Glomerular visceral epithelial cell (primary cell): ENCODE measurements at regions not wholly inside any gene's neighbourhood (a gene's known extent, or its start where the extent isn't known, plus 50 kb on each side); places are given as distances from the start of the nearest gene placed in this dataset.

ENCODE experiments used
- DNase-seq: peaks from one replicate; pipeline ENCODE4 v3.0.0-alpha.2; 2016; ENCODE audit errors: extremely low spot score

DNA sequence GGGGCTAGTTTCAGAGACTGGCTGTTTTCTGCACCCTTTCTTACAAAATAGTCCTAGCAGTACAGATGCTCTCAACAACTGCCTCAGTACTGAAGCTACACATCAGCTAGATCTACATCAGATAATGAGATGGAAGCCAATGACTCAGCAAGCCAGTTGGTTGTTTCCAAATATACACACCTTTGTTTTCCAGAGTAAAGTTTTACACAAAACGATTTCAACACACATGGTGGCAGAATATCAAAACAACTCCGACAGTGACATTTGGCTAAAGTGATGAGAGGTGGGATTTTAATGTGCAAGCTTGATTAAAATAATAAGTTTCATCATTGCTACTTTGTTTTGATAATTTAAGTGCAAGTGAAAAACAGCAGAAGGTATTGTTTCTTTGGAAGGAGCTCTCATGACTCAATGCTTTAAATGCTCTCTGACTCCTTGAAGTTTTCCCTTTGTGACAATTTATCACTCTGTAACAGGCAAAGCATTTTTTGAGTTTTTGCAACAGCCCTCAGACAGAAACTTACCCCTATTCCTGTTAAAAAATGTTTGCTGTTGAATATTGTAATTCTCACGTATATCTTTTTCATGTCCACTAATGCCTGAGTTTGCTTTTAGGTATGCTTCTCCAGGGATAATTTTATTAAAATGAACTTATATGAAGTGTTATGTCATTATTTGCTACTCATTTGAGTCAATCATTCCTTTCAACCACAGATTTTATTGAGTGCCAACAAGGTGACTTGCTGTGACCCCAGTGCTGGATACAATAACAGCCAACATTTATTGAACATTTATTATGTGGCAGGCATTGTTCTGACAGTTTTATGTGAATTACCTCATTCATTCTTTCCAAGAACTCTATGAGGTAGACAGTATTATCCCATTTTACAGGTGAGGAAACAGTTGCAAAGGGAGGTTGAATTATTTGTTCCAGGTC, 882.0 kb downstream of the TFAP2A start:
- DNase-seq: no peak

GRCh38 chr6:9527679-9528286, 887.1 kb downstream of the TFAP2A start:
- DNase-seq: no peak

DNA sequence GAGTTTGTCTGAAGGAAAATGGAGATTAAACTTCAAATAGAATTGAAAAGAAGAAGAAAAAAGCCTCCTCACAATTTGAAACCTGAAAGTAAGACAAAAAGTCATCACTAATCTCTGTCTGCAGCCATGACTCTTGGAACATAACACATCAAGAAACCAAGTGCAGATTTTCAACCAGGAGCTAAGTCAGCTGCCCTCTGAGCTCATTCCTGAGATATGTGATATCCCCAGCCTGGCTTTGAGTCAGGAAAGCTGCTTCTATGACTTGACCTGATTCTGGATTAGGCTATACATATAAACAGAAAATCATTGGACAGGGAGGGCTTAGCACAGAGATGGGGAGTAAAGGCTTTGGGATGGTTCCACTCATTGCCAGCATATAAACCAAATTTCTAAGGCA, 891.4 kb downstream of the TFAP2A start:
- DNase-seq: peak; percentile 78

GRCh38 chr6:9522101-9522500, 892.8 kb downstream of the TFAP2A start:
- no peak for DNase-seq

GRCh38 chr6:9521152-9521530, 893.7 kb downstream of the TFAP2A start:
- DNase-seq: no peak

- peak; percentile 77 for DNase-seq
Measured at GRCh38 chr6:9520417-9521151, 894.3 kb downstream of the TFAP2A start.

DNA sequence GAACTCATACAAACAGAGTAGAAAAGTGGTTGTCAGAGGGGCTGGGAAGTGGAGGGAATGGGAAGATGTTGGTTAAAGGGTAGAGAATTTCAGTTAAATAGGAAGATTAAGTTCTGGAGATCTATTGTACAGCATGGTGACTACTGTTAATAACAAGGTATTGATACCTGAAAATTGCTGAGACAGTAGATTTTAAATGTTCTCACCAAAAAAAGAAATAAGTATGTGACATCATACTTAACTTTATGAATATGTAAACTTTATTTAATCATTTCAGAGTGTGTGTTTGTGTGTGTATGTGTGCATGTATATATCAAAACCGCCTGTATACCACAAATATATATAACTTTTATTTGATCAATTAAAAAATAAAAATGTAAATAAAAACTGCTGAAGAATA, 896.4 kb downstream of the TFAP2A start:
- no peak for DNase-seq

GRCh38 chr6:9517806-9518205, 897.1 kb downstream of the TFAP2A start:
- DNase-seq: no peak

- DNase-seq: peak; percentile 87
Measured at GRCh38 chr6:9515633-9516606, 899.0 kb downstream of the TFAP2A start.

GRCh38 chr6:9514146-9514545, 900.7 kb downstream of the TFAP2A start:
- DNase-seq: no peak

DNA sequence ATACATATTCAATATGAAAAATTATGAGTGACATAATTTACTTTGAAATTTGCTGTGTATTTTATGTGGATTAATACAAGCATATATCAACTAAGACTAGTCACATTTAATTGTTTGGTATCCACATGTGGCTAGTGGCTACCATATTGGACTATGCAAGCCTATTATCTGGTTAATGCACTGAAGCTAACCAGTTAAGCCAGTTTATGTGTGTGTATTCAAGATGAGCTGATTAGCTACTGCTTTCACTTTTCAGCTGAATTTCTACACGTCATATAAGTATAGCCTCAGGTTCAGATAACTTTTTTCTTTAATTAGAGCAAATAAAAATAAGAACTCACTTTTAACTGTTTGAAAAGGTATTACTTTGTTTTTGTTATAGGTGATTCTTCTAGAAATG, 903.7 kb downstream of the TFAP2A start:
- DNase-seq: no peak

GRCh38 chr6:9507136-9507895, 907.6 kb downstream of the TFAP2A start:
- no peak for DNase-seq

DNA sequence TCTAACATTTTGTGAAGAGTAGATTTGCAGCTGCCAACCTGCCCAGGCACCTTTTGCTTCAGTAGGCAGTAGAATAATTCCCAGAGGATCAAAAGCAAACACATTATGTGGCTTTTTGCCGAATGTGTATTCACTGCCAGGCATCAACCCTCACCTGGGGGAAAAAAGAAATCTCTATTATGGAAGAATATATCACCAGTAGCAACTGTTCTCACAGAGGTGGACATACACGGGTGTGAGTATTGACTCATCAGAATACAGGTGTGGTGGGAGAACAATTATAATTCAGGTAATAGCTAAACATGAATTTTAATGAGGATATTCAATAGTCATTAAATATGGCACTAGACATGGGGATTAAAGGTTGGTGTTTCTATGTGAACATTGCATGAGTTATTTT, 910.7 kb downstream of the TFAP2A start:
- no peak for DNase-seq

- peak; percentile 73 for DNase-seq
Measured at GRCh38 chr6:9503111-9503761, 911.6 kb downstream of the TFAP2A start.

DNA sequence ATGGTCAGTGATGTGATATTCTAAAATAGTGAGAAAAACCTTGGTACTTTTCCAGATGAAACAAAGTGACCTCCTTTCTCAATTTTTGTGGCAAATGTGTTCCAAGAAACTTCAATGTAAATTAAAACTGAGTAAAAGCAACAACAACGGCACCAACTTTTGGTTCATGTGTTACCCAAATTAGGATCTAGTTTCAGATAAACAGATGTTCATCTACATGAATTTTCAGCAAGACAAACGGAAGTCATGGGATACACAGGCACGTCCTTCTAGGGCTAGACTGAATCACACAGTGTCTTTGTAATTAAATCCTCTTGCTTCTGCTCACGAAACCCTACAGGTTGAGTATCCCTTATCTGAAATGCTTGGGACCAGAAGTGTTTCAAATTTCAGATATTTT, 915.2 kb downstream of the TFAP2A start:
- DNase-seq: no peak

DNA sequence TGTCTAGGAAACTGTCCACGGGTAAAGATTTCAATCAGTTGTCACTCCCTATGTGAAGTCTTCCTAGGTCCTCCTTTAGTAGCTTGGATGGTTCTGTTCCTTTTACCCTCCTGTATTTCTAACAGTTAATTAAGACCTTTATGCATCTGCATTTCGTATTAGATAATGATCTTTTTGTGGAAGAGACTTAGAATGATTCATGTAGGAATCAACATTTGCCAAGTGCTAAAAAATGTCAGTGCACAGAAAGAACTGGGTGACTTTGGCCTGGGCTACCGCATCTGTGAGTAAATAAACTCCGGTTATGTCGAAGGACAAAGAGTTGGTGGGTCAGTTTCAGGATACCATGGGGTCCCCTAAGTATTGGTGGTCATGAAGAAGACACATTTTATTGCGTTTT, 918.0 kb downstream of the TFAP2A start:
- no peak for DNase-seq

GRCh38 chr6:9494864-9495263, 920.0 kb downstream of the TFAP2A start:
- DNase-seq: no peak

GRCh38 chr6:9492790-9493189, 922.1 kb downstream of the TFAP2A start:
- no peak for DNase-seq

- no peak for DNase-seq
Measured at GRCh38 chr6:9487128-9487527, 927.7 kb downstream of the TFAP2A start.

DNA sequence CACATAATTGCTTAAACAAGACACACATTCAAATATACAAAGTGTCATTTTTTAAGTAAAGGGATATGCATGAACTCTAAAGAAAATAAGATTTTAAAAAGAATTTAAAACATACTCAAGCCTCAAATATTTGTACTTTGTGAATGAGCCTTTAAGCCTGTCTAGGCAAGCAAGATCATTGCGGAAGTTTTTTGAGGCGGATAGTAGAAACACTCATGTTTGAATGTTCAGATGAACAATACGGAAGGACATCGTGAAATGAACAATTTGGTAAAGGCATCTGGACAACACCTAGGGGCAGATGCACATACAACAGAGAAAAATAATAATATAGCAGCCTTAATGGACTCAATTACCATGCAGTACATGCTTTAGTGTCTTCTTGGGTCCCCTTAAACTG, 928.9 kb downstream of the TFAP2A start:
- DNase-seq: no peak
